GM06990 (cell line): ENCODE measurements at regions not wholly inside any gene's neighbourhood (a gene's known extent, or its start where the extent isn't known, plus 50 kb on each side); places are given as distances from the start of the nearest gene placed in this dataset.

Experiments
- DNase-seq: peaks from one replicate; pipeline ENCODE4 v3.0.0-alpha.2; 2011; ENCODE audit not compliant: insufficient read length; ENCODE audit errors: extremely low read depth
- H3K27me3 ChIP-seq: replicated peaks from 2 replicates; pipeline ENCODE4 v1.6.0; 2011; ENCODE audit warnings: low read length; ENCODE audit not compliant: control insufficient read depth, insufficient read depth
- H3K36me3 ChIP-seq: 2 replicates; pipeline ENCODE4 v1.5.1; 2011; ENCODE audit warnings: low read length; ENCODE audit not compliant: control insufficient read depth, insufficient read depth
- H3K4me3 ChIP-seq: replicated peaks from 2 replicates; pipeline ENCODE4 v1.5.1; 2011; ENCODE audit warnings: low read depth, mild to moderate bottlenecking, control low read depth, low read length
- CTCF ChIP-seq: IDR thresholded peaks from 2 replicates; pipeline ENCODE4 v1.5.1; 2011; ENCODE audit warnings: low read length, control low read depth, mild to moderate bottlenecking, inconsistent platforms; ENCODE audit not compliant: insufficient read depth, poor library complexity, severe bottlenecking

- DNase-seq = no peak
- H3K36me3 ChIP-seq = no peaks in the 10 kb centered on the region
- no peak for TF ChIP-seq CTCF
- no peaks in the 10 kb centered on the region; the same call in 1 of the 2 replicates for H3K27me3 ChIP-seq
- H3K4me3 ChIP-seq = no peak overlapping the region
Observed at GRCh38 chrX:39745818-39746217, 351.9 kb downstream of the BCOR start.

- no peak for DNase-seq
- TF ChIP-seq CTCF = no peak
- Histone ChIP-seq H3K36me3 (no peaks in the 10 kb centered on the region), H3K27me3 (no peaks in the 10 kb centered on the region; the same call in 1 of the 2 replicates), H3K4me3 (no peak overlapping the region)
Observed at GRCh38 chrX:39749135-39749534, 348.6 kb downstream of the BCOR start.

GRCh38 chrX:39749728-39750127 is 348.0 kb downstream of the BCOR start:
- no peaks in the 10 kb centered on the region; the same call in 1 of the 2 replicates for H3K27me3 ChIP-seq
- H3K36me3 ChIP-seq = no peaks in the 10 kb centered on the region
- H3K4me3 ChIP-seq = no peak overlapping the region
- no peak for TF ChIP-seq CTCF
- no peak for DNase-seq

GRCh38 chrX:39750256-39750790 is 347.4 kb downstream of the BCOR start:
- Histone ChIP-seq H3K36me3 (no peaks in the 10 kb centered on the region), H3K27me3 (no peaks in the 10 kb centered on the region; the same call in 1 of the 2 replicates), H3K4me3 (no peak overlapping the region)
- no peak for DNase-seq
- no peak for TF ChIP-seq CTCF

GRCh38 chrX:39750848-39751247 is 346.9 kb downstream of the BCOR start:
- no peak for DNase-seq
- H3K27me3 ChIP-seq = no peaks in the 10 kb centered on the region; the same call in 1 of the 2 replicates
- no peaks in the 10 kb centered on the region for H3K36me3 ChIP-seq
- no peak overlapping the region for H3K4me3 ChIP-seq
- TF ChIP-seq CTCF = no peak

GRCh38 chrX:39752815-39753214 is 344.9 kb downstream of the BCOR start:
- Histone ChIP-seq H3K27me3 (no peaks in the 10 kb centered on the region), H3K4me3 (no peak overlapping the region), H3K36me3 (no peaks in the 10 kb centered on the region)
- no peak for TF ChIP-seq CTCF
- DNase-seq = no peak
